Urothelium cell line (cell line): ENCODE measurements at regions not wholly inside any gene's neighbourhood (a gene's known extent, or its start where the extent isn't known, plus 50 kb on each side); places are given as distances from the start of the nearest gene placed in this dataset.

Experiments used
- DNase-seq: peaks from one replicate; pipeline ENCODE4 v3.0.0; 2011; ENCODE audit warnings: low spot score, mixed read lengths
- FAIRE-seq: peaks from 2 replicates; lab custom pipeline; 2011; peaks lifted over from hg19 to GRCh38; lab: Jason Lieb, UNC

GRCh38 chr18:24964216-24964615, 387.8 kb downstream of the ZNF521 start:
- DNase-seq = no peak
- FAIRE-seq = no peak

GRCh38 chr18:24968238-24968775, 383.7 kb downstream of the ZNF521 start:
- no peak for DNase-seq
- FAIRE-seq = no peak

GRCh38 chr18:24972577-24972976, 379.4 kb downstream of the ZNF521 start:
- FAIRE-seq = no peak
- DNase-seq = no peak

- DNase-seq = no peak
- no peak for FAIRE-seq
Observed at GRCh38 chr18:24974431-24974830, 377.5 kb downstream of the ZNF521 start.

- DNase-seq = no peak
- no peak for FAIRE-seq
Observed at GRCh38 chr18:24975496-24976372, 376.2 kb downstream of the ZNF521 start.

- FAIRE-seq (no peak), DNase-seq (no peak)
Observed at GRCh38 chr18:24976502-24976901, 375.5 kb downstream of the ZNF521 start.

- DNase-seq (no peak), FAIRE-seq (no peak)
Observed at GRCh38 chr18:24979235-24979634, 372.7 kb downstream of the ZNF521 start.

GRCh38 chr18:24982831-24983230, 369.1 kb downstream of the ZNF521 start:
- FAIRE-seq (no peak), DNase-seq (peak; percentile 1)

- no peak for FAIRE-seq
- DNase-seq = no peak
Observed at GRCh38 chr18:24983566-24984139, 368.3 kb downstream of the ZNF521 start.

GRCh38 chr18:24985586-24985985, 366.4 kb downstream of the ZNF521 start:
- FAIRE-seq = no peak
- DNase-seq = no peak

- no peak for DNase-seq
- FAIRE-seq = no peak
Observed at GRCh38 chr18:24986666-24987302, 365.2 kb downstream of the ZNF521 start.

- FAIRE-seq (no peak), DNase-seq (no peak)
Observed at GRCh38 chr18:24987303-24988252, 364.4 kb downstream of the ZNF521 start.

- DNase-seq = no peak
- no peak for FAIRE-seq
Observed at GRCh38 chr18:24988253-24988840, 363.6 kb downstream of the ZNF521 start.

- FAIRE-seq (no peak), DNase-seq (no peak)
Observed at GRCh38 chr18:24989760-24990593, 362.0 kb downstream of the ZNF521 start.

- no peak for DNase-seq
- no peak for FAIRE-seq
Observed at GRCh38 chr18:24990671-24991134, 361.3 kb downstream of the ZNF521 start.

- FAIRE-seq = no peak
Observed at GRCh38 chr18:24991141-24992060, 360.6 kb downstream of the ZNF521 start.

GRCh38 chr18:24992491-24992890, 359.5 kb downstream of the ZNF521 start:
- FAIRE-seq (no peak), DNase-seq (peak; percentile 2)

More at GRCh38 chr18:24991141-24992060, 360.6 kb downstream of the ZNF521 start:
- no peak for DNase-seq

GRCh38 chr18:24993628-24994027, 358.3 kb downstream of the ZNF521 start:
- FAIRE-seq = no peak
- no peak for DNase-seq
